Eye (tissue), 1 donor: ENCODE measurements at regions not wholly inside any gene's neighbourhood (a gene's known extent, or its start where the extent isn't known, plus 50 kb on each side); places are given as distances from the start of the nearest gene placed in this dataset.

Experiments
- DNase-seq: peaks from one replicate; pipeline ENCODE4 v3.0.0-alpha.2; 2015

- peak; percentile 71 for DNase-seq
Measured at GRCh38 chr6:156347246-156347645, 429.9 kb upstream of the ARID1B start.

GRCh38 chr6:156345700-156346099 lies 431.5 kb upstream of the ARID1B start:
- peak; percentile 4 for DNase-seq

GRCh38 chr6:156344491-156344890 lies 432.7 kb upstream of the ARID1B start:
- no peak for DNase-seq

GRCh38 chr6:156337801-156338200 lies 439.4 kb upstream of the ARID1B start:
- no peak for DNase-seq

- DNase-seq: peak; percentile 9
Measured at GRCh38 chr6:156336733-156337132, 440.4 kb upstream of the ARID1B start.

- peak; percentile 82 for DNase-seq
Measured at GRCh38 chr6:156336089-156336488, 441.1 kb upstream of the ARID1B start.

- no peak for DNase-seq
Measured at GRCh38 chr6:156334966-156335365, 442.2 kb upstream of the ARID1B start.

GRCh38 chr6:156319707-156320106 lies 457.5 kb upstream of the ARID1B start:
- no peak for DNase-seq

GRCh38 chr6:156316583-156317125 lies 460.5 kb upstream of the ARID1B start:
- DNase-seq: peak; percentile 27

- DNase-seq: no peak
Measured at GRCh38 chr6:156315146-156315545, 462.0 kb upstream of the ARID1B start.

- no peak for DNase-seq
Measured at GRCh38 chr6:156313037-156313436, 464.1 kb upstream of the ARID1B start.

- DNase-seq: no peak
Measured at GRCh38 chr6:156311291-156311690, 465.9 kb upstream of the ARID1B start.

GRCh38 chr6:156310701-156311100 lies 466.5 kb upstream of the ARID1B start:
- no peak for DNase-seq

GRCh38 chr6:156309017-156309416 lies 468.2 kb upstream of the ARID1B start:
- no peak for DNase-seq

- DNase-seq: no peak
Measured at GRCh38 chr6:156308604-156309003, 468.6 kb upstream of the ARID1B start.

- DNase-seq: no peak
Measured at GRCh38 chr6:156306531-156306930, 470.6 kb upstream of the ARID1B start.

- no peak for DNase-seq
Measured at GRCh38 chr6:156283091-156283490, 494.1 kb upstream of the ARID1B start.

GRCh38 chr6:156282087-156282486 lies 495.1 kb upstream of the ARID1B start:
- DNase-seq: no peak

GRCh38 chr6:156281266-156281665 lies 495.9 kb upstream of the ARID1B start:
- DNase-seq: no peak

- peak; percentile 71 for DNase-seq
Measured at GRCh38 chr6:156280065-156280464, 497.1 kb upstream of the ARID1B start.

GRCh38 chr6:156279261-156279969 lies 497.8 kb upstream of the ARID1B start:
- DNase-seq: peak; percentile 38

- no peak for DNase-seq
Measured at GRCh38 chr6:156273065-156273711, 504.0 kb upstream of the ARID1B start.

GRCh38 chr6:156269751-156270369 lies 507.3 kb upstream of the ARID1B start:
- no peak for DNase-seq

- DNase-seq: no peak
Measured at GRCh38 chr6:156268849-156269248, 508.3 kb upstream of the ARID1B start.
